Ascending aorta (tissue), 2 donors: ENCODE measurements at regions not wholly inside any gene's neighbourhood (a gene's known extent, or its start where the extent isn't known, plus 50 kb on each side); places are given as distances from the start of the nearest gene placed in this dataset.
"Not testable (repeated sequence)": the region's sequence is repeated elsewhere in the genome, so short reads cannot be mapped to it uniquely, and the experiment has no call there.

Experiments
- DNase-seq, 2 donors: peaks; one replicate each; pipeline ENCODE4 v3.0.0-alpha.2; 2019; ENCODE audit warnings: low spot score in 2 of 2
- H3K27ac ChIP-seq, 2 donors: fragments of 200-600 bp; sonication (generic); one replicate each; pipeline ENCODE4 v1.5.1; 2016 to 2017; ENCODE audit warnings: mild to moderate bottlenecking in 1 of 2
- H3K27me3 ChIP-seq: fragments of 200-600 bp; sonication (generic); one replicate; pipeline ENCODE4 v1.5.1; 2017
- H3K36me3 ChIP-seq, 2 donors: fragments of 200-600 bp; sonication (generic); one replicate each; pipeline ENCODE4 v1.5.1; 2016
- H3K4me1 ChIP-seq, 2 donors: fragments of 200-600 bp; sonication (generic); one replicate each; pipeline ENCODE4 v1.5.1; 2016 to 2017; ENCODE audit warnings: mild to moderate bottlenecking in 1 of 2
- H3K4me3 ChIP-seq, 2 donors: fragments of 200-600 bp; sonication (generic); one replicate each; pipeline ENCODE4 v1.5.1; 2016 to 2017; ENCODE audit warnings: mild to moderate bottlenecking in 1 of 2
- H3K9me3 ChIP-seq, 2 donors: fragments of 200-600 bp; sonication (generic); one replicate each; pipeline ENCODE4 v1.5.1; 2016
- CTCF ChIP-seq, 3 experiments: fragments of 200-600 bp in 2 of 3; fragments of 450-650 bp in 1 of 3; sonication (generic) in 2 of 3; IDR thresholded peaks; one replicate each; pipeline ENCODE4 v1.5.1; 2016 to 2019; ENCODE audit warnings: antibody characterized with exemption in 3 of 3, mild to moderate bottlenecking in 1 of 3, moderate library complexity in 1 of 3
- intact Hi-C: fragments of 100-400 bp; cut with DNase I; formaldehyde crosslinking; loops from one replicate; pipeline ENCODE4 v1.15.1; 2023

GRCh38 chr2:83795777-83796176, 663.3 kb downstream of the SUCLG1 start:
- H3K27ac ChIP-seq: no peak overlapping the region
- no peaks in the 10 kb centered on the region for H3K36me3 ChIP-seq
- no peaks in the 10 kb centered on the region for H3K9me3 ChIP-seq
- intact Hi-C loops: no loop called here
- no peaks in the 10 kb centered on the region for H3K27me3 ChIP-seq
- DNase-seq: no peak
- no peak overlapping the region for H3K4me3 ChIP-seq
- no peaks in the 10 kb centered on the region for H3K4me1 ChIP-seq
- no peak for TF ChIP-seq CTCF (IDR thresholded peaks at IDR 0.05)

GRCh38 chr2:83790467-83790866, 668.6 kb downstream of the SUCLG1 start:
- H3K9me3 ChIP-seq, intact Hi-C loops, H3K4me3 ChIP-seq, H3K27me3 ChIP-seq, DNase-seq, H3K36me3 ChIP-seq, H3K27ac ChIP-seq, H3K4me1 ChIP-seq: not testable (repeated sequence)

- H3K4me1 ChIP-seq, H3K27ac ChIP-seq, H3K4me3 ChIP-seq, DNase-seq, intact Hi-C loops, H3K36me3 ChIP-seq, H3K9me3 ChIP-seq, H3K27me3 ChIP-seq: not testable (repeated sequence)
Measured at GRCh38 chr2:83789674-83790073, 669.4 kb downstream of the SUCLG1 start.

- intact Hi-C loops, H3K27ac ChIP-seq, H3K9me3 ChIP-seq, DNase-seq, H3K27me3 ChIP-seq, H3K4me1 ChIP-seq, H3K36me3 ChIP-seq, H3K4me3 ChIP-seq: not testable (repeated sequence)
Measured at GRCh38 chr2:83788938-83789566, 670.0 kb downstream of the SUCLG1 start.

- Histone ChIP-seq H3K9me3 (no peaks in the 10 kb centered on the region), H3K4me1 (no peaks in the 10 kb centered on the region), H3K36me3 (no peaks in the 10 kb centered on the region), H3K27me3 (no peaks in the 10 kb centered on the region), H3K4me3 (no peak overlapping the region), H3K27ac (no peak overlapping the region)
- intact Hi-C loops: no loop called here
- TF ChIP-seq CTCF (IDR thresholded peaks at IDR 0.05): no peak
- no peak for DNase-seq
Measured at GRCh38 chr2:83787189-83787588, 671.9 kb downstream of the SUCLG1 start.

- Histone ChIP-seq H3K9me3 (no peaks in the 10 kb centered on the region), H3K27ac (no peak overlapping the region), H3K27me3 (no peaks in the 10 kb centered on the region), H3K36me3 (no peaks in the 10 kb centered on the region), H3K4me1 (no peaks in the 10 kb centered on the region), H3K4me3 (no peak overlapping the region)
- intact Hi-C loops: no loop called here
- DNase-seq: no peak
- TF ChIP-seq CTCF (IDR thresholded peaks at IDR 0.05): no peak
Measured at GRCh38 chr2:83786140-83786539, 672.9 kb downstream of the SUCLG1 start.

- DNase-seq: no peak
- intact Hi-C loops: no loop called here
- no peak overlapping the region for H3K4me3 ChIP-seq
- no peak for TF ChIP-seq CTCF (IDR thresholded peaks at IDR 0.05)
- no peak overlapping the region for H3K27ac ChIP-seq
- no peaks in the 10 kb centered on the region for H3K36me3 ChIP-seq
- H3K27me3 ChIP-seq: no peaks in the 10 kb centered on the region
- no peaks in the 10 kb centered on the region for H3K4me1 ChIP-seq
- no peaks in the 10 kb centered on the region for H3K9me3 ChIP-seq
Measured at GRCh38 chr2:83784947-83785346, 674.1 kb downstream of the SUCLG1 start.
